HCEC 1CT (cell line): ENCODE measurements at regions not wholly inside any gene's neighbourhood (a gene's known extent, or its start where the extent isn't known, plus 50 kb on each side); places are given as distances from the start of the nearest gene placed in this dataset.
A peak's percentile ranks its signal among the peaks of the same experiment; 100 is the strongest.

ENCODE experiments used
- DNase-seq: peaks from one replicate; pipeline ENCODE4 v3.0.0-alpha.2; 2017

DNA sequence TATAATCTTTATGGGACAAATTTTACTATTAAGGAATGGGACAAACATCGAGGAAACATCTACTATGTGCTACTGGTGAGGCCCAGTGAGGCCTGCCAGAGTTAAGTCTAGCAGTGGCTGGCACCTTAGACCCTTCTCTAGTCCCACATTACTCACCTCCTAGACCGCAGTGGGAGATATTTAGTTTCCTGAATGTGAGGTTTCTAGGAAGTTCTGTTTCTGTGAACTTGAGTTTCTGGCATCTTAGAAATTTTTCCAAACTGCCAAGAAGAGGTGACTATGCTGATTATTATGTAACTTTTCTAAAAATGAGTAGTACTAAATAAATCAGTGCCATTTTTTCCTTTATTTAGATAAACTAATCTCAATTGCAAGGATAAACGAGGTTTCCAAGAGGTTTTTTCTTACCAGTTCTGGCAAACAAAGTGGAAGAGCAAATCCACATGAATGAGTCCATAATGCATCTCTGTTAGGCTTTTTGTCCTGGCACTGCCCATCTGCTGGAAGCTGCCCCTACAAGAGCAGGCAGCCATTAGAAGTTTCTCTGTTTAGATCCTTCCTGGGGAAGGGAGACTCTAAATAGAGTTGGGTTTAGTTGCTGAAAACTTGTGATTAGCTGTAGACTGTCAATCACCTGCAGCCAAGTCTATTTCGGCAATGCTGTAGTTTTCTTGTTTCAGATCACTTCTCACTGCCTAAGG lies 348.7 kb downstream of the MAN2A1 start:
- DNase-seq: peak; percentile 2

DNA sequence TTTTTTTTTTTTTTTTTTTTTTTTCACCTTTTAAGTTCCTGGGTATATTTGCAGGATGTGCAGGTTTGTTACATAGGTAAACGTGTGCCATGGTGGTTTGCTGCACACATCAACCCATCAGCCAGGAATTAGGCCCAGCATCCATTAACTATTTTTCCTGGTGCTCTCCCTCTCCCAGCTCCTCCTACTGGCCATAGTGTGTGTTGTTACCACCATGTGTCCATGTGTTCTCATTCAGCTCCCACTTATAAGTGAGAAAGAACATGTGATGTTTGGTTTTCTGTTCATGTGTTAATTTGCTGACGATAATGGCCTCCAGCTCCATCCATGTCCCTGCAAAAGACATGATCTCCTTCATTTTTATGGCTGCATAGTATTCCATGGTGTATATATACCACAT lies 350.5 kb downstream of the MAN2A1 start:
- DNase-seq: peak; percentile 6

DNA sequence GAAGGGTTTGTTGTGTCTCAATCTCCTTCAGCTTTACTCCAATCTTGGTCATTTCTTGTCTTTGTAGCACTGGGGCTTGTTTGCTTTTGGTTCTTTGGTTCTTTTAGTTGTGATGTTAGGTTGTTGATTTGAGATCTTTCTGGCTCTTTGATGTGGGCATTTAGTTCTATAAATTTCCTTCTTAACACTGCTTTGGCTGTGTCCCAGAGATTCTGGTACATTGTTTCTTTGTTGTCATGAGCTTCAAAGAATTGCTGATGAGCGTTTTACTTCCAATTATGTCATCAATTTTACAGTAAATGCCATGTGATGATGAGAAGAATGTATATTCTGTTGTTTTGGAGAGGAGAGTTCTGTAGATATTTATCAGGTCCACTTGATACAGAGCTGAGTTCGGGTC lies 353.3 kb downstream of the MAN2A1 start:
- DNase-seq: no peak

DNA sequence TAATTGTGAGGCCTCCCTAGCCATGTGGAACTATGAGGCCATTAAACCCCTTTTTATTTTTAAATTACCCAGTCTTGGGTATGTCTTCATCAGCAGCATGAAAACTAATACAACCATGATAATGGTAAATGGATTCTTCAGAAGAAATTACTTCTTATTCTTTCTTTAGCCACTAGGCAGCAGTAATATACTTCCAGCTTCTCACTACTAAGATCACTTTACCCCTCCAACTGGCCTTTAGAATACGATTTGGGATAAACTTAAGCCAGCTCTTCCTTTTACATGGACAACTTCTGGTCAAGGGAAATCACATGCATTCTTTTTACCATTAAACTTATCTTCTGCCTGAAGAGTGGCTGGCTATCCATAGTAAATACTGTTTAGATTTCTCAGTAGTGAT lies 355.4 kb downstream of the MAN2A1 start:
- DNase-seq: peak; percentile 6

DNA sequence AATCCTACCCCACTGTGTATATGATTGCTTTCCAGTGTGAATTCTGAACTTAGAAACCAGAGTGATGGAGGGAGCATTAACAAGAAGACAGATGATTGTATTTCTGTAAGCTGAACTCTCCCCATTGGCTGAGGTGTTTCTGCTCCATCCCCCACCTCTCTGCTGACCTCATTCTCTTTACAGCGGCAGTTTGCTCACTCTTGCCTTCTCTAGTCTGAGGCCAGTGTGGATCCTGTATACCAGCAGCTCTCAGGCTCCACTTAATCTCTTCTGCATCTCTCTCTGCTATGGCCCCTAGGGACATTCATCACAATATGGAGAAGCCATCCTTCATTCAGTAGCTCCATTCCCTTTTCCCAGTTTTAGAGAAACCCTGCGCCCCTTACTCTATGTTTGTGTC lies 358.8 kb downstream of the MAN2A1 start:
- DNase-seq: no peak

DNA sequence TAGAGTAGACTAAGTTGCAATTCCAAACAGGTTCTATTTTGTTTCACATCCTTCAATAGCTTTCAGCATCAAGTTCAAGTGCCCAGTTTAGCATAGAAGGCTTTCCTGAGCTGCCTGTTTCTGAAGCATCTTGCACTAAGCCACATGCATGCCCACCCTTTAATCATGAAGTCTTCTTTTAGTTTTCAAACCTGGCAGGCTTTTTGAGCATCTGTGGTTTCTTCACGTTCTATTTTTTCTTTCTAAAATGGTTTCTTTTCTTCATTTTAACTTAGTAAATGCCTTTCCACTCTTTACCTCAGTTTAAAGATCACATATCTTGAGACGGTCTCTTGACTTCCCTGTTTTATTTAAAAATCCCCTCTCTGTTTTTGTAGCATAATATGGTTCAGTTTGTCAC lies 360.1 kb downstream of the MAN2A1 start:
- no peak for DNase-seq

DNA sequence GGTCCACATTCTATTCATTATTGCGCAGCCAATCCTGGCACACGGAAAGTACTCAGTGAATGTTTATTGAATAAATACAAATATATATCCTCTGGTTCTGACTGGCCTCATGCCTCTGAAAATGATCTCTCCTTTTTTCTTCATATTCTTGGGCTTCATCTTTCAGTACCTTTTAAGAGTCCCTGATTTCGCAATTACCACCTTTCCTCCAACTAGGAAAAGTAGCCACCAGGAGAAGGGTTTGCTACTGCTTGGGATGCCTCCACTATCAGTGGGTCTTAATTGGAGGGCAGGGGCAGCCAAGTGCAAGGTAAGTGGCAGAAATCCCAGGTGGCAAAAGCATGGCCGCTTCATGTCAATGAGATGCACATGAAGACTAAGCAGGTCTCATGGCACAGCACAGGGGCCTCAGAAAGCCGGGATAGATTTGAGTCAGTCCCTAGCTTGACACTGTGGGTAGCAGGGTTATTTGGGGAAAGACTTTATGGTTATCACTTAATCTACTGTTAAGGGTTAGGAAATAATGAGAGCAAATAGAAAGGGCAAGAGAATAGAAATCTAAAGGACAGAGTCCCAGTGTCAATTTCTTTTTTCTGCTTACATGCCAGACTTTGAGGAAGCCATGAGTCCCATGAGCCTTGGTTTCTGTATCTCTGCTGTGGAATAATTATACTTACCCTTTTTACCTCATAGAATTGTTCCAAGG lies 361.1 kb downstream of the MAN2A1 start:
- DNase-seq: no peak

DNA sequence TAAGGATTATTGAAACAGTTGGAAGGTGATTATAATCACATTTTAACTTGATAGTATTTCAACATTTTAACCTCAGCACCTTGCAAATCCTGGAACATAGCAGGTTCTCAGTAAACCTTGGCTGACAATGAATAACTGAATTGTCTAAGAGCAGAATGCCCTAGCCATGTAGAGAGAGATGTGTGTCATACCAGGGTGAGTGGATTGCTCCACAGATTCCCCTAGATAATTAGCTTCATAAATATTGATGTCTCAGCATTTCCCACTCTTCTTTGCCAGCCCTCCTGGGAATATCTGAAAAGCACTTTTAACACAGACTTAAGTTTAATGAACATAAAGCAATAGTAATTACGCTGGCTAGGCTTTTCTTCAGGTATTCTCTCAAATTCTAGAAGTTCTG lies 363.5 kb downstream of the MAN2A1 start:
- DNase-seq: no peak

DNA sequence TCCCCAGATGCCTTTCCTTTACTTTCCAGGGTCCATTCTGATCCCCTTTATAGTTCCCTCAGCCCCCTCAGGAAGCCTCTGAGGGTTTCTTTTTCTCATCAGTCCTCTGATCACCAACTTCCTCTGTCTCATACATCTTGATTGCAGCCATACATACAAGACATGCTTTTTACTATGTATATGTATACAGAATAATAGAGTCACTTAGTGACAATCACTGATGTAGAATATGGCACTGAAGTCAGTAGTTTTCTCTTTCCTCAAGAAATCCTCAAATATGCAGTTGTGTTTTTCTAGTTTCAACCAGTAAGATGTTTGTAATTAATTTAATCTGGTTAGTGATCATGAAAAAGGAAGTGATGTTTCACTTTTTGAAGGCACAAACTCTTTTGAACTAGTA lies 364.1 kb downstream of the MAN2A1 start:
- DNase-seq: no peak

DNA sequence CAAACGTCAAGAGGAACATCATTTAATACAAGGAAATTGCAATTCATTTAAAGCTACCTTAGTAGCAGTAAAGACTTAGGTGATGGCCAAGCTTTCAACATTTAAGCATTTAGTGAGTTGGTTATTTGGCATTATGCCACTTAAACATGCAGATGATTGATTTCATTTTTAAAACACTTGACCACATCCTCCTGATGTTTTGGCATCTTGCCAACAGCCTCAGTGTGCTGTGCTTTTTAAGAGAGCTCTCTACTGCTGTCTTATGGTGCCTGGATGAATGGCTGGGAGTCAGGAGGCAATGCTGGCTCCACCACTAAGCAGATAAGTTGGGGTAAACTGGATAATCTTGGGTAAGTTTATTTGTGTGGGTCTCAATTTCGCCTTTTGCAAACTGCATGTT lies 364.5 kb downstream of the MAN2A1 start:
- peak; percentile 58 for DNase-seq

DNA sequence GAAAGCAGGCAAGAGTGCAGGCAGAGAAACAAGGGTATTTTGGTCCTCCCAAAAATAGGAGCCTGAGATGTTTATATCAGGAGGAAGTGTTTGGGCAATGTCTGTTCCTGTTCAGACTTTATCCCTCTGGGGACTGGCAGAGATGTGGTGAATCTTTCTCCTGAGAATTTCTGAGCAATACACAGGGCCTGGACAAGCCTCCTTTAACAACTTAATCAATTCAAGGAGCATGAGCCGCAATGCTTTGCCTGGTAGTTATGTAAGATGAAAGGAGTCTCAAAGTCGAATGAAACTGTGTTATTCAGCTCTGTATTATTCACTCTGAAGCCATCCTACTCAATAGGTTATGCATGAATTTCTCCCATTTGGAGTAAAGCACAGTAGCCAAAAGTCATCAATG lies 365.6 kb downstream of the MAN2A1 start:
- no peak for DNase-seq

DNA sequence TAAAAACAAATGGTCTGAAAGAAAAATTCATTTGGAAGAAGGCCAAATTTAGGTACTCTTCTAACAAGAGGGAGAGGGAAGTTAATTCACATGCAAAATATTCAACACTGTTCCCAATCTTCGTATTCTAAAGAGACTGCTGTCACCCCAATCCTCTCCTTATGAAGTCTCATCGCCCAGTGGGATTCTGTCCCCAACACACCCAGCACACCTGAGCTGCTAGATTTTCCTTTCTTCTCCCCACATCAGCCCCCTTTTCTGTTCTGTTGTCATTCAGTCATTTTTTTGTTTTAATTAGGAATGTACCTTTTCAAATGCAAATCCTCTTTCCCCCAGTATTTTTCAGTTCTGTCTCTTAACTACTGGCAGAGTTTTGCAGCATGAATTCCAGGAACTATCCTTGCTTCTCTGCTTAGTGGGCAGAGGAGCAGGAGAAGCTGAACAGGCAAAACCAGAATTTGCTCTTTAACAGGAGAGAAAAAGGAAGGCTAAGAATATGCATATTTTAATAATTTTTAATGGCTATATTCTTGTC lies 366.9 kb downstream of the MAN2A1 start:
- no peak for DNase-seq

DNA sequence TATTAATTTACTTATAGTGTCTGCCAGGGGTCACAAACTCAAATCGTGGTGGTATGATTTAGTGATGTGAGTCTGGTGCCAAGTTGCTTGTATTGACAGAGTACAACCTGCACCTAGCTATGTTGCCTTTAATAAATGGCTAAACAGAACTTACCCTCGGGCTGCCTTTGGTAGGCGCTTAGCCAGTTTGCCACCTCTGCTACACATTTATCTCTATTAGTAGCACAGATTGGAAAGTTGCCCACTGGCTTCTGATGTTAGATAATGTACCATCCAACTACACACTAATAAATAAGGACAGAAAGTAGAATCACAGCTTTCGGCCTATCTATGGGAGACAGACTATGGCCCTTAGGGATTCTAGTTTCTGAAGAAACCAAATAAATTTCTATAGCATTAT lies 368.4 kb downstream of the MAN2A1 start:
- no peak for DNase-seq

DNA sequence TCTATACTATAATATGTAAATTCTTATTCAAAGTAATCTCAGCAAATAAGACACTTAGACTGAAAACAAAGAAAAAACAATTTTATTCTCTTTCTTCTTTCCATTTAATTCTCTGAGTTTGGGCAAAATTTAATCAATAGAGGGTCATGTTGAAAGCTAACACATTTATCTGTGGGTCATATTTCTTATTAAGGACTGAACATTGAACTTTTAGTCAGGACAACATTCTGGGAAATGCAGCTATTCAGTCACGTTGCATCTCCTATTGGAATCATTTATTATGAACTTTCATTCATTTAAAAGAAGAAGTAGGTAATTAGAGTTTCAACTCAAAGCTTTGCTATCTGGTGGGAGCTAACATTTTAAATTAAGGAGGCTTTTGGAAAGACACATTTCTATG lies 372.5 kb downstream of the MAN2A1 start:
- no peak for DNase-seq

DNA sequence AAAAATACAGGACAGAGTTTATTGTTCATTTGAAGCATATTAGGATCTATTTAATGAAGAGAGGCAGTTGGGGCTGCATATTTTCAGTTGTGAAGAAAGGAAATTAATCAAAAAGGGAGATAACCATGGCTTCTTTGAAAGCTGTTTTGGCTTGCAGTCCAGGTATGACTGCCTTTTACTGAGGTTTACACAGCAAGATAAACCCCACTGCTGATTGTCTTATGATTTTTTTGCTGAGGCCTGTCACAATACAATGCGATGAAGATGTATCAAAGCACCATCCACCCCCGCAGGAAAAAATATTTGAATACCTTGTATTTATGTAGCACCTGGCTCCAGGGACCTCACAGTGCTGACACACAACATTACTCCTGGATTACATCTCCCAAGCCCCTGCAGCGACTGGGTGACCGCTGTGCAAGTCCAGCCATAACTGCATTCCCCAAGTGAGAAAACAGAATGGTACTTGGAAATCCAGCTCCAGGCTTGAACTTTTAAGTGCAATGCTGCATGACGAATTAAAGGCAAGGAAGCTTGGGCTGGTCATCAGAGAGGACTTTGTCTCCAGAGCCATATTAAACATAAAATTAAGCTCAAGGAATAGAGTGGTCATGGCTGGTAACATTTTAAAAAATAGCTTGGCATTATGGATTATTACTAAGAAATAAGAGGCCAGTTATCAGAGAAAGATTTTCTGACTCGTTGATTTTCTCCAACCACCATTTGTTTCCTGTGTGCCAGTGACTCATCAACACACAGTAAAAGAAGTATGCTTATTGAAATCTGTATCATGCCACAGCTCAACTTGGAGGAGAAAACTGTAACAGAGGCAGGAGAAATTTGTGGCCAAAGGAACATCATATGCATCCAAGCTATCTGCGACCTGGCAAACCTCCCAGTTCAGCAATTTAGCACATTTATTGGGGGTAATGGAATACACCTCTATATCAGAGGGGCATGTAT lies 374.2 kb downstream of the MAN2A1 start:
- peak; percentile 43 for DNase-seq

DNA sequence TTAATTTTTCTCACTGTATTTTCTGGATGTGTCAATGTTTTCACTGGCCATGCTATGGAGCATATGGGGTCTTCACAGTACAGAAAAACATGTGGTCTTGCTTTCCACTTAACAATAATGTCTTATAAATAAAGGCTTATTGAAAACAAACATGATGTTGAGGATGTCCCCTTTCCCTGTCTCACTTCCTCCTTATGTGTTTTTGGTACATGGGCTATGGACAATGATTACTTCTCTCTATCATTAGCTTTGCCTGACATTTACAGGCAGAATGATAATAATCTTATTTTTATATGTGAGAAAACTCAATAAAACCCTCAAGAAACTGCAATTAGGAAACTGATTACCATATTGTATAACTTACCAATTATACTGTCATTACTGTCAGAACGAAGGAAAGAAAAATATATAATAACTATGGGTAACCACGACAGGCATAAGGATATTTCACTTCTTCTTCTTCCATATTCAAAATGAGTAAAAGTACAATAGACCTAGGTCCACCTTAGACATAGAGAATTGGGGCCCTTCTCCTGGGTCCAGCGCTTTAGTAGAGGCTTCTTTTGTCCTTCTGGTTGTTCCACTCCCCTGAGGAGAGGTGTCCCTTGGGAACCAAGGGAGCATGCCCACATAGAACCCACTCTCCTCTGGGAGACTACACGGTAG lies 375.0 kb downstream of the MAN2A1 start:
- no peak for DNase-seq

DNA sequence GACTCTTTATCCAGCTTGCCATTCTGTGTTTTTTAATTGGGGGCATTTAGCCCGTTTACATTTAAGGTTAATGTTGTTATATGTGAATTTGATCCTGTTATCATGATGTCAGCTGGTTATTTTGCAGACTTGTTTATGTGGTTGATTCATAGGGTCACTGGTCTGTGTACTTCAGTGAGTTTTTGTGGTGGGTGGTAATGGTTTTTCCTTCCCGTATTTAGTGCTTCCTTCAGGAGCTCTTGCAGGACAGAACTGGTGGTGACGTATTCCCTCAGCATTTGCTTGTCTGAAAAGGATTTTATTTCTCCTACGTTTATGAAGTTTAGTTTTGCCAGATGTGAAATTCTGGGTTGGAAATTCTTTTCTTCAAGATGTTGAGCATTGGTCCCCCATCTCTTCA lies 381.1 kb downstream of the MAN2A1 start:
- DNase-seq: peak; percentile 23

DNA sequence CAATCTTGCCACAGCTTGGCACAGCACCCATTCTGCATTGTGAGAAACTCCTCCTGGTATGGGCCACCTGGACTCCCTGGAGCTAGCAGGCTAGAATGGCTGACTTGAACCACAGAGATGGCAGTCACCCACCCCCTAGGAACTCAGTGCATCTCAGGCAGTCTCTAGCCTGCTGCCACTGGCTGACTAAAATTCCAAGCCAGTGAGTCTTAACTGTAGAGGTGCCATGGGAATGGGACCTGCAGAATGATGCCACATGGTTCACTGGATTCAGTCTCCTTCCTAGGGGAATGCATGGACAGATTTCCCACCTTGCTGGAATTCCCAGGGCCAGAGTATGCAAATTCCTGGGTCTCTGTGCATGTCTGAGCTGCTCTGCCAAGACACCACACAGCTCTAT lies 382.9 kb downstream of the MAN2A1 start:
- no peak for DNase-seq

DNA sequence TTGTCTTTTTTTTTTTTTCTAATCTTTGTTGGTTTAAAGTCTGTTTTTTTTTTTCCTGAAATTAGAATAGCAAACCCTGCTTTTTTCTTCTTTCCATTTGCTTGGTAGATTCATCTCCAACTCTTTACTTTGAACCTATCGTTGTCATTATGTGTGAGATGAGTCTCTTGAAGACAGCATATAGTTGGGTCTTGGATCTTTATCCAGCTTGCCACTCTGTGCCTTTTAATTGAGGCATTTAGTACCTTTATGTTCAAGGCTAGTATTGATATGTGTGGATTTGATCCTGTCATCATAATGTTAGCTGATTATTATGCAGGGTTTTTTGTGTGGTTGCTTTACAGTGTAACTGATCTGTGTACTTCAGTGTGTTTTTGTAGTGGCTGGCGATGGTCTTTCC lies 383.8 kb downstream of the MAN2A1 start:
- DNase-seq: no peak

DNA sequence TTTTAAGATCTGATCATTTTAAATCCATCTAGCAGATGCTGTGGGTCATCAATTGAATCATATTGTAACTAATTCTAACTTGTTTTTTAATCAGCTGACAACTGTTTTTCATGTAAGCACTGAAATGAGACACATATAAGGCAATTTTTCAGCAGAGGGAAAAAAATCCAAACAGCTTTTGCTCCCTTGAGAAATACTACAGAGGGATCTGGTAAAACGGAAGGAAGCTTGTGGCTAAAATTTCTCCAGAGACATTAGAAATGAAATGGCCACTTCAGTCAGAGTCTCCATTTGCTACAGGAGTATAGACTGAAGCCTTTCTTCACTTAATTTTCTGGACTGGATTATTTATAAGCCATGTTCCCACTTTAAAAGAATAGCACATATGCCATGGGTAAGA lies 385.9 kb downstream of the MAN2A1 start:
- no peak for DNase-seq

DNA sequence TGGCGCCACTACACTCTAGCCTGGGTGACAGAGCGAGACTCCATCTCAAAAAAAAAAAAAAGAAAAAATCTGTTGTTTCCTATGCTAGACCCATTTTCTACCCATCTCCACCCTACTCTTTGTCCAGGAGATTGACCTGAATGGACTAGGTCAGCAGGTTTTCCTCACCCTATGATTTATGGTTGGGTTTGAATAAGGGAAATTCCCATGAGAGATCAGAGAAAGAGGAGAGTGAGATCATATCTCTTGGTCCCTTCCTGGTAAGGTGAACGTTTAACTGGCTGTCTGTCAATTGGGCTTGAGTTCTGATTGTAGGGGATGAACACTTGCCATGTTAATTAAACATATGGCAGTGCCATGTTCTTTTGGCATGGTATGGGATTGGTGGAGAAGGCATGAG lies 387.4 kb downstream of the MAN2A1 start:
- no peak for DNase-seq

DNA sequence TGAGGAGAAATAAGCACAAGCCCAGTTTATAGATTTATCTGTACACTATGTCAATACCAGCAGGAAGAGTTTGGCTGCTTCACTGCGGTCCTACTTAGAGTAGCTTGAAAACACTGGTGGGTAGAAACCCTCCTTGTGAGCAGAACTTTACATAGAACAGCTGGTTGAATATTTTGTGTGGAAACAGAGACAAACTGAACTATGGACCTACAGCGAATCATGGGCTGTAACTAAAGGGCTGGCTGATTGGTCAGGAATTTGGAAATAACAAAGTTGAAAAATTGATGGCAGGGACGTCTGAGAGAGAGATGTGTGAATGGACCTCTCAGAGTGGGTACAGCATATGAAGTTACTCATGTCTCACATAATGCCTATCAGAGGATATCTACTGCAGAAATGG lies 392.5 kb downstream of the MAN2A1 start:
- no peak for DNase-seq

DNA sequence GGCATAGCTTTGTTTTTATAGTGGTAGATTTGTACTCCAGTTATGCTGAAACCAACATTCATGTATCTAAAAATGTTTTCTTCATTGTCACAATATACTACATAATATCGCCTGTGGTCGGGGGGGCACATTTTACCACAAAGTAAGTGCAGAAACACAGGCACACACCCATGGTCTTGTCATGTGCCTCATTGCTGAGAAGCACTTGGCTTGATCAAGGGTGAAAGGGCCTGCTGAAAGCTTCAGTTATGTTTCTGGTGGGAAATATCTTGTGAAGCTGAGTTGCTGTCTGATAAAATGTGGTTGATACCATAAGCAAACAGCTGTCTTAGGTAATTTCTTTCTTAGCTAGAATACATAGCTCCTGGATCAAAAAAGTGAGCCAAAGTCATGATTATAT lies 393.1 kb downstream of the MAN2A1 start:
- no peak for DNase-seq
